GM23338 (cell line): ENCODE measurements at regions not wholly inside any gene's neighbourhood (a gene's known extent, or its start where the extent isn't known, plus 50 kb on each side); places are given as distances from the start of the nearest gene placed in this dataset.

Source experiments
- EZH2 ChIP-seq: fragments of 200-600 bp; sonication (generic); IDR thresholded peaks from one replicate; pipeline ENCODE4 v1.8.0; 2017; ENCODE audit warnings: antibody characterized with exemption, mild to moderate bottlenecking, low read depth; ENCODE audit not compliant: unreplicated experiment
- TF ChIP-seq, protein P1 (sequence below), 2 experiments: fragments of 200-600 bp in 1 of 2; sonication (generic) in 1 of 2; conservative IDR thresholded peaks; 2 replicates each; pipeline versions ENCODE4 v1.5.1 to v1.6.1; 2016 to 2017; ENCODE audit warnings: antibody characterized with exemption in 2 of 2, low read depth in 2 of 2, mild to moderate bottlenecking in 2 of 2, moderate library complexity in 1 of 2
- TF ChIP-seq, protein P2 (sequence below): IDR thresholded peaks from one replicate; pipeline ENCODE4 v1.6.1; 2018; ENCODE audit warnings: antibody characterized with exemption; ENCODE audit not compliant: unreplicated experiment

DNA sequence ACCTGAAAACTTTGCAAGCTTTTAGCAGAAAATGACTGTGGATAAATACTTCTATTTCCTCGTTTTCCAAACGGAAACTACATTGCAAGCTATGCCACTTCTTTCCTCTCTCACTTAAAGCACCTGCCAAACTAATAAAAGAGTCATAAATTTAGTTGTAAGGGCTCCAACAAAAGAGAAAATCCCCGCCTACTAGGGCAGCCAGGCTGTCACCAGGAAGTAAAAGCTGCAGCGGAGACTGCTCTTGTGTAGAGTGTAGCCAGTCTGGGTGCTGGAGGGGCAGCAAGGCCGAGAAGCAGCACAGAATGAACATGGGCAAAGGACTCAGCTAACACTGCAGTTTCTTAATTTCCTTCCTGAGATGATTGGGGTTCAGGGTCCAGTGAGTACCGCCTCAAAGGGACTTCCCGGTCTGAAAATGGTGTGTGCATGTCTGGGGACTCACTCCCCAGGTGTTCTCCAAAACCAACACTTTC is 89.3 kb upstream of the MAML3 start:
- TF ChIP-seq, protein P1, sequence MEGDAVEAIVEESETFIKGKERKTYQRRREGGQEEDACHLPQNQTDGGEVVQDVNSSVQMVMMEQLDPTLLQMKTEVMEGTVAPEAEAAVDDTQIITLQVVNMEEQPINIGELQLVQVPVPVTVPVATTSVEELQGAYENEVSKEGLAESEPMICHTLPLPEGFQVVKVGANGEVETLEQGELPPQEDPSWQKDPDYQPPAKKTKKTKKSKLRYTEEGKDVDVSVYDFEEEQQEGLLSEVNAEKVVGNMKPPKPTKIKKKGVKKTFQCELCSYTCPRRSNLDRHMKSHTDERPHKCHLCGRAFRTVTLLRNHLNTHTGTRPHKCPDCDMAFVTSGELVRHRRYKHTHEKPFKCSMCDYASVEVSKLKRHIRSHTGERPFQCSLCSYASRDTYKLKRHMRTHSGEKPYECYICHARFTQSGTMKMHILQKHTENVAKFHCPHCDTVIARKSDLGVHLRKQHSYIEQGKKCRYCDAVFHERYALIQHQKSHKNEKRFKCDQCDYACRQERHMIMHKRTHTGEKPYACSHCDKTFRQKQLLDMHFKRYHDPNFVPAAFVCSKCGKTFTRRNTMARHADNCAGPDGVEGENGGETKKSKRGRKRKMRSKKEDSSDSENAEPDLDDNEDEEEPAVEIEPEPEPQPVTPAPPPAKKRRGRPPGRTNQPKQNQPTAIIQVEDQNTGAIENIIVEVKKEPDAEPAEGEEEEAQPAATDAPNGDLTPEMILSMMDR (conservative IDR thresholded peaks at IDR 0.05; ENCODE audit: low read depth in 2 of 2): no peak
- TF ChIP-seq EZH2: no peak
- TF ChIP-seq, protein P2, sequence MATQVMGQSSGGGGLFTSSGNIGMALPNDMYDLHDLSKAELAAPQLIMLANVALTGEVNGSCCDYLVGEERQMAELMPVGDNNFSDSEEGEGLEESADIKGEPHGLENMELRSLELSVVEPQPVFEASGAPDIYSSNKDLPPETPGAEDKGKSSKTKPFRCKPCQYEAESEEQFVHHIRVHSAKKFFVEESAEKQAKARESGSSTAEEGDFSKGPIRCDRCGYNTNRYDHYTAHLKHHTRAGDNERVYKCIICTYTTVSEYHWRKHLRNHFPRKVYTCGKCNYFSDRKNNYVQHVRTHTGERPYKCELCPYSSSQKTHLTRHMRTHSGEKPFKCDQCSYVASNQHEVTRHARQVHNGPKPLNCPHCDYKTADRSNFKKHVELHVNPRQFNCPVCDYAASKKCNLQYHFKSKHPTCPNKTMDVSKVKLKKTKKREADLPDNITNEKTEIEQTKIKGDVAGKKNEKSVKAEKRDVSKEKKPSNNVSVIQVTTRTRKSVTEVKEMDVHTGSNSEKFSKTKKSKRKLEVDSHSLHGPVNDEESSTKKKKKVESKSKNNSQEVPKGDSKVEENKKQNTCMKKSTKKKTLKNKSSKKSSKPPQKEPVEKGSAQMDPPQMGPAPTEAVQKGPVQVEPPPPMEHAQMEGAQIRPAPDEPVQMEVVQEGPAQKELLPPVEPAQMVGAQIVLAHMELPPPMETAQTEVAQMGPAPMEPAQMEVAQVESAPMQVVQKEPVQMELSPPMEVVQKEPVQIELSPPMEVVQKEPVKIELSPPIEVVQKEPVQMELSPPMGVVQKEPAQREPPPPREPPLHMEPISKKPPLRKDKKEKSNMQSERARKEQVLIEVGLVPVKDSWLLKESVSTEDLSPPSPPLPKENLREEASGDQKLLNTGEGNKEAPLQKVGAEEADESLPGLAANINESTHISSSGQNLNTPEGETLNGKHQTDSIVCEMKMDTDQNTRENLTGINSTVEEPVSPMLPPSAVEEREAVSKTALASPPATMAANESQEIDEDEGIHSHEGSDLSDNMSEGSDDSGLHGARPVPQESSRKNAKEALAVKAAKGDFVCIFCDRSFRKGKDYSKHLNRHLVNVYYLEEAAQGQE: no peak
